ENCODE measurements at regions not wholly inside any gene's neighbourhood (a gene's known extent, or its start where the extent isn't known, plus 50 kb on each side); places are given as distances from the start of the nearest gene placed in this dataset.

- DNase-seq (ENCODE audit: low read depth in 3 of 3, low spot score in 1 of 3) = no peak
These were observed 446.6 kb downstream of the ARHGEF28 start for GRCh38 chr5:74072646-74073045.

- DNase-seq (ENCODE audit: low read depth in 3 of 3, low spot score in 1 of 3) = no peak
These were observed 444.8 kb downstream of the ARHGEF28 start for GRCh38 chr5:74070766-74071165.

GRCh38 chr5:74069741-74070140, 443.7 kb downstream of the ARHGEF28 start:
- no peak for DNase-seq (ENCODE audit: low read depth in 3 of 3, low spot score in 1 of 3)

- no peak for DNase-seq (ENCODE audit: low read depth in 3 of 3, low spot score in 1 of 3)
These were observed 441.9 kb downstream of the ARHGEF28 start for GRCh38 chr5:74067748-74068541.

- no peak for DNase-seq (ENCODE audit: low read depth in 3 of 3, low spot score in 1 of 3)
These were observed 438.9 kb downstream of the ARHGEF28 start for GRCh38 chr5:74064911-74065310.

- DNase-seq (ENCODE audit: low read depth in 3 of 3, low spot score in 1 of 3) = no peak
These were observed 438.2 kb downstream of the ARHGEF28 start for GRCh38 chr5:74064225-74064624.

- DNase-seq (ENCODE audit: low read depth in 3 of 3, low spot score in 1 of 3) = no peak
These were observed 437.8 kb downstream of the ARHGEF28 start for GRCh38 chr5:74063821-74064220.

GRCh38 chr5:74063346-74063745, 437.4 kb downstream of the ARHGEF28 start:
- DNase-seq (ENCODE audit: low read depth in 3 of 3, low spot score in 1 of 3) = no peak

- DNase-seq (ENCODE audit: low read depth in 3 of 3, low spot score in 1 of 3) = no peak
These were observed 435.3 kb downstream of the ARHGEF28 start for GRCh38 chr5:74061292-74061691.

GRCh38 chr5:74059706-74060105, 433.7 kb downstream of the ARHGEF28 start:
- DNase-seq (ENCODE audit: low read depth in 3 of 3, low spot score in 1 of 3) = no peak

GRCh38 chr5:74056789-74057164, 430.8 kb downstream of the ARHGEF28 start:
- no peak for DNase-seq (ENCODE audit: low read depth in 3 of 3, low spot score in 1 of 3)

- DNase-seq (ENCODE audit: low read depth in 3 of 3, low spot score in 1 of 3) = no peak
These were observed 430.3 kb downstream of the ARHGEF28 start for GRCh38 chr5:74056107-74056788.

GRCh38 chr5:74055486-74056106, 429.6 kb downstream of the ARHGEF28 start:
- DNase-seq (ENCODE audit: low read depth in 3 of 3, low spot score in 1 of 3) = no peak

GRCh38 chr5:74054641-74055421, 428.8 kb downstream of the ARHGEF28 start:
- DNase-seq (ENCODE audit: low read depth in 3 of 3, low spot score in 1 of 3) = no peak

GRCh38 chr5:74054139-74054538, 428.1 kb downstream of the ARHGEF28 start:
- DNase-seq (ENCODE audit: low read depth in 3 of 3, low spot score in 1 of 3) = no peak

- DNase-seq (ENCODE audit: low read depth in 3 of 3, low spot score in 1 of 3) = no peak
These were observed 426.6 kb downstream of the ARHGEF28 start for GRCh38 chr5:74052441-74053221.

- no peak for DNase-seq (ENCODE audit: low read depth in 3 of 3, low spot score in 1 of 3)
These were observed 425.1 kb downstream of the ARHGEF28 start for GRCh38 chr5:74051076-74051475.

- no peak for DNase-seq (ENCODE audit: low read depth in 3 of 3, low spot score in 1 of 3)
These were observed 418.9 kb downstream of the ARHGEF28 start for GRCh38 chr5:74044936-74045335.

- no peak for DNase-seq (ENCODE audit: low read depth in 3 of 3, low spot score in 1 of 3)
These were observed 417.0 kb downstream of the ARHGEF28 start for GRCh38 chr5:74042959-74043358.

GRCh38 chr5:74042559-74042958, 416.6 kb downstream of the ARHGEF28 start:
- DNase-seq (ENCODE audit: low read depth in 3 of 3, low spot score in 1 of 3) = no peak

- DNase-seq (ENCODE audit: low read depth in 3 of 3, low spot score in 1 of 3) = no peak
These were observed 415.9 kb downstream of the ARHGEF28 start for GRCh38 chr5:74041913-74042312.
